ENCODE measurements at regions not wholly inside any gene's neighbourhood (a gene's known extent, or its start where the extent isn't known, plus 50 kb on each side); places are given as distances from the start of the nearest gene placed in this dataset.

GRCh38 chr5:39780347-39780746 lies 355.6 kb upstream of the DAB2 start:
- CTCF ChIA-PET, result no interaction called here
- POLR2A ChIA-PET, result no interaction called here
- no peak for DNase-seq (ENCODE audit: extremely low spot score)
- TF ChIP-seq FOXK2 (IDR thresholded peaks at IDR 0.05), result no peak
- TF ChIP-seq BHLHE40 (IDR thresholded peaks at IDR 0.05; ENCODE audit: borderline replicate concordance), result no peak
- TF ChIP-seq ZNF384 (IDR thresholded peaks at IDR 0.05), result no peak
- TF ChIP-seq FOXM1 (IDR thresholded peaks at IDR 0.05; ENCODE audit: borderline replicate concordance), result no peak
- no peak for TF ChIP-seq LEF1 (IDR thresholded peaks at IDR 0.05; ENCODE audit: borderline replicate concordance)
- no peak for TF ChIP-seq ELF4 (IDR thresholded peaks at IDR 0.05)
- no peak for TF ChIP-seq CTBP1 (IDR thresholded peaks at IDR 0.05; ENCODE audit: borderline replicate concordance)
- TF ChIP-seq SP1 (IDR thresholded peaks at IDR 0.05), result no peak
- TF ChIP-seq L3MBTL2 (conservative IDR thresholded peaks at IDR 0.05), result no peak
- TF ChIP-seq PKNOX1 (IDR thresholded peaks at IDR 0.05), result no peak
- TF ChIP-seq ARNT (IDR thresholded peaks at IDR 0.05), result no peak
- no peak for TF ChIP-seq FOXA1 (IDR thresholded peaks at IDR 0.05)
- no peak for TF ChIP-seq SUZ12 (IDR thresholded peaks at IDR 0.05)
- TF ChIP-seq TARDBP (IDR thresholded peaks at IDR 0.05), result no peak
- TF ChIP-seq NFRKB (IDR thresholded peaks at IDR 0.05), result no peak
- no peak for TF ChIP-seq HDGF (IDR thresholded peaks at IDR 0.05; ENCODE audit: borderline replicate concordance)

GRCh38 chr5:39779831-39780230 lies 355.1 kb upstream of the DAB2 start:
- TF ChIP-seq SP1 (IDR thresholded peaks at IDR 0.05), result no peak
- no peak for TF ChIP-seq TARDBP (IDR thresholded peaks at IDR 0.05)
- TF ChIP-seq FOXK2 (IDR thresholded peaks at IDR 0.05), result no peak
- TF ChIP-seq ELF4 (IDR thresholded peaks at IDR 0.05), result no peak
- TF ChIP-seq CTBP1 (IDR thresholded peaks at IDR 0.05; ENCODE audit: borderline replicate concordance), result no peak
- no peak for DNase-seq (ENCODE audit: extremely low spot score)
- ChIA-PET POLR2A (no interaction called here), CTCF (no interaction called here)

GRCh38 chr5:39775797-39776365 lies 351.1 kb upstream of the DAB2 start:
- CTCF ChIA-PET, result no interaction called here
- no peak for DNase-seq (ENCODE audit: extremely low spot score)
- TF ChIP-seq PKNOX1 (IDR thresholded peaks at IDR 0.05), result no peak
- POLR2A ChIA-PET, result no interaction called here

- DNase-seq (ENCODE audit: extremely low spot score), result no peak
- TF ChIP-seq FOXM1 (IDR thresholded peaks at IDR 0.05; ENCODE audit: borderline replicate concordance) (no peak), PKNOX1 (IDR thresholded peaks at IDR 0.05) (no peak), SUZ12 (IDR thresholded peaks at IDR 0.05) (no peak), TARDBP (IDR thresholded peaks at IDR 0.05) (no peak), BHLHE40 (IDR thresholded peaks at IDR 0.05; ENCODE audit: borderline replicate concordance) (no peak), NFRKB (IDR thresholded peaks at IDR 0.05) (no peak), ARNT (IDR thresholded peaks at IDR 0.05) (no peak), CTBP1 (IDR thresholded peaks at IDR 0.05; ENCODE audit: borderline replicate concordance) (no peak)
- POLR2A ChIA-PET, result no interaction called here
- CTCF ChIA-PET, result no interaction called here
Observed at GRCh38 chr5:39775086-39775796, 350.5 kb upstream of the DAB2 start.

- POLR2A ChIA-PET, result no interaction called here
- no peak for DNase-seq (ENCODE audit: extremely low spot score)
- CTCF ChIA-PET, result no interaction called here
- no peak for TF ChIP-seq ARNT (IDR thresholded peaks at IDR 0.05)
- no peak for TF ChIP-seq LEF1 (IDR thresholded peaks at IDR 0.05; ENCODE audit: borderline replicate concordance)
- TF ChIP-seq L3MBTL2 (conservative IDR thresholded peaks at IDR 0.05), result no peak
- no peak for TF ChIP-seq ZNF384 (IDR thresholded peaks at IDR 0.05)
- no peak for TF ChIP-seq FOXM1 (IDR thresholded peaks at IDR 0.05; ENCODE audit: borderline replicate concordance)
- no peak for TF ChIP-seq FOXA1 (IDR thresholded peaks at IDR 0.05)
- TF ChIP-seq SUZ12 (IDR thresholded peaks at IDR 0.05), result no peak
- no peak for TF ChIP-seq FOXK2 (IDR thresholded peaks at IDR 0.05)
- TF ChIP-seq NFRKB (IDR thresholded peaks at IDR 0.05), result no peak
- no peak for TF ChIP-seq SP1 (IDR thresholded peaks at IDR 0.05)
- TF ChIP-seq PKNOX1 (IDR thresholded peaks at IDR 0.05), result no peak
- TF ChIP-seq BHLHE40 (IDR thresholded peaks at IDR 0.05; ENCODE audit: borderline replicate concordance), result no peak
- TF ChIP-seq TARDBP (IDR thresholded peaks at IDR 0.05), result no peak
- TF ChIP-seq ELF4 (IDR thresholded peaks at IDR 0.05), result no peak
- no peak for TF ChIP-seq CTBP1 (IDR thresholded peaks at IDR 0.05; ENCODE audit: borderline replicate concordance)
- TF ChIP-seq HDGF (IDR thresholded peaks at IDR 0.05; ENCODE audit: borderline replicate concordance), result no peak
Observed at GRCh38 chr5:39774605-39775004, 349.8 kb upstream of the DAB2 start.

GRCh38 chr5:39772307-39772706 lies 347.5 kb upstream of the DAB2 start:
- no peak for TF ChIP-seq TARDBP (IDR thresholded peaks at IDR 0.05)
- no peak for TF ChIP-seq ARNT (IDR thresholded peaks at IDR 0.05)
- TF ChIP-seq HDGF (IDR thresholded peaks at IDR 0.05; ENCODE audit: borderline replicate concordance), result no peak
- no peak for TF ChIP-seq ELF4 (IDR thresholded peaks at IDR 0.05)
- no peak for TF ChIP-seq ZNF384 (IDR thresholded peaks at IDR 0.05)
- no peak for TF ChIP-seq SP1 (IDR thresholded peaks at IDR 0.05)
- TF ChIP-seq CTBP1 (IDR thresholded peaks at IDR 0.05; ENCODE audit: borderline replicate concordance), result no peak
- no peak for TF ChIP-seq FOXM1 (IDR thresholded peaks at IDR 0.05; ENCODE audit: borderline replicate concordance)
- TF ChIP-seq PKNOX1 (IDR thresholded peaks at IDR 0.05), result no peak
- no peak for TF ChIP-seq L3MBTL2 (conservative IDR thresholded peaks at IDR 0.05)
- no peak for TF ChIP-seq SUZ12 (IDR thresholded peaks at IDR 0.05)
- no peak for TF ChIP-seq BHLHE40 (IDR thresholded peaks at IDR 0.05; ENCODE audit: borderline replicate concordance)
- TF ChIP-seq FOXA1 (IDR thresholded peaks at IDR 0.05), result no peak
- no peak for TF ChIP-seq LEF1 (IDR thresholded peaks at IDR 0.05; ENCODE audit: borderline replicate concordance)
- no peak for TF ChIP-seq NFRKB (IDR thresholded peaks at IDR 0.05)
- no peak for TF ChIP-seq FOXK2 (IDR thresholded peaks at IDR 0.05)
- ChIA-PET POLR2A (no interaction called here), CTCF (no interaction called here)
- DNase-seq (ENCODE audit: extremely low spot score), result no peak
